Effector memory CD4-positive, alpha-beta T cell (primary cell): ENCODE measurements at regions not wholly inside any gene's neighbourhood (a gene's known extent, or its start where the extent isn't known, plus 50 kb on each side); places are given as distances from the start of the nearest gene placed in this dataset.
"Not testable (repeated sequence)": the region's sequence is repeated elsewhere in the genome, so short reads cannot be mapped to it uniquely, and the experiment has no call there.

Experiments
- DNase-seq, 3 donors: peaks; one replicate each; pipeline ENCODE4 v3.0.0-alpha.2; 2020
- H3K27ac ChIP-seq: 2 replicates; pipeline ENCODE4 v1.7.0; 2013; ENCODE audit warnings: mild to moderate bottlenecking, low read length, moderate library complexity; ENCODE audit not compliant: insufficient read depth, poor library complexity, severe bottlenecking
- H3K27me3 ChIP-seq: replicated peaks from 2 replicates; pipeline ENCODE4 v1.7.0; 2013; ENCODE audit warnings: mild to moderate bottlenecking, low read length; ENCODE audit not compliant: insufficient read depth, control insufficient read depth, poor library complexity, severe bottlenecking
- H3K36me3 ChIP-seq: 2 replicates; pipeline ENCODE4 v1.7.0; 2013; ENCODE audit warnings: mild to moderate bottlenecking, low read length, moderate library complexity; ENCODE audit not compliant: control insufficient read depth, insufficient read depth
- H3K4me1 ChIP-seq: 2 replicates; pipeline ENCODE4 v1.7.0; 2013; ENCODE audit warnings: low read length, mild to moderate bottlenecking; ENCODE audit not compliant: control insufficient read depth, insufficient read depth, poor library complexity, severe bottlenecking
- H3K4me3 ChIP-seq: 2 replicates; pipeline ENCODE4 v1.7.0; 2013; ENCODE audit warnings: low read length, low read depth, mild to moderate bottlenecking; ENCODE audit not compliant: insufficient read depth, poor library complexity, severe bottlenecking
- H3K9me3 ChIP-seq: 2 replicates; pipeline ENCODE4 v1.7.0; 2013; ENCODE audit warnings: mild to moderate bottlenecking, low read length, moderate library complexity; ENCODE audit not compliant: control insufficient read depth

DNA sequence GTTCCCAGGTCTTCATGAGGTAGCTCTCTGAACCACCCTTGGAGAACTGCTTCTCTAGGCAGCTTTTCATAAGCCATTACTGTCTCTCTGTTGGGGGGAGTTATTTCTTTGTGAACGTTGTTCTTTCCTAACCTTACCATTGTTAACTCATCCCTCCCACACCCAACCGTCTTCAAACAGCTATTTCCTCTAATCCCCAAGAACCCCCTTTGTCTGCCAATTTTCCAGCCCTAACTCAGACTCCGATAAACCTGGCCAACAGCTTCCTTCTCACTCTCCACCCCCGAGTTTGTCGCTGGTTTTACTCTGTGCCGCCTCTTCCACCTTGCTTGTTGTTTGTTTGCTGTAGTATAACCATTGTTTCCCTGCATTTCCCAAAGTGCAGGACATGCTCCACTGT is 131.5 kb downstream of the CCDC34 start:
- DNase-seq = no peak
- H3K36me3 ChIP-seq = no peaks in the 10 kb centered on the region
- H3K4me1 ChIP-seq = no peaks in the 10 kb centered on the region
- H3K9me3 ChIP-seq = no peaks in the 10 kb centered on the region
- no peak overlapping the region for H3K27ac ChIP-seq
- H3K4me3 ChIP-seq = no peak overlapping the region
- H3K27me3 ChIP-seq = no peaks in the 10 kb centered on the region

DNA sequence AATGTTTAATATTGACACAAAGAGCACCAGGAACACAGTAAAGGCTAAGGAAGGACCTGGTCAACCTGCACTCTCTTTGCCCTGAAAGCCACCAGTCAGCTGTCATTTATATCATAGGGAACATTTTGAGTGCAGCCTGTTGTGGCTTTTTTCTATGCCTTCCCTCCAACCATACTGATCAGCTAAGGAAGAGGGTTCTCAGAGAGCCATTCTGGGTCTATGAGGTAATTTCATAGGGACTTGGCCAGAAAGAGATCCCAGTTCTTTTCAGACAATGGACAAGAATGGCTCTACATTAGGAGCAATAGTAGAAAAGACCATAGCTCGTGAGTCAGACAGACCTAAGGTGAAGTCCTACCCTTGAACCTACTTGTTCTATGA is 132.8 kb downstream of the CCDC34 start:
- H3K4me1 ChIP-seq = no peaks in the 10 kb centered on the region
- H3K27ac ChIP-seq = no peak overlapping the region
- no peaks in the 10 kb centered on the region for H3K9me3 ChIP-seq
- no peaks in the 10 kb centered on the region for H3K36me3 ChIP-seq
- no peak overlapping the region for H3K4me3 ChIP-seq
- no peak for DNase-seq
- H3K27me3 ChIP-seq = no peaks in the 10 kb centered on the region

DNA sequence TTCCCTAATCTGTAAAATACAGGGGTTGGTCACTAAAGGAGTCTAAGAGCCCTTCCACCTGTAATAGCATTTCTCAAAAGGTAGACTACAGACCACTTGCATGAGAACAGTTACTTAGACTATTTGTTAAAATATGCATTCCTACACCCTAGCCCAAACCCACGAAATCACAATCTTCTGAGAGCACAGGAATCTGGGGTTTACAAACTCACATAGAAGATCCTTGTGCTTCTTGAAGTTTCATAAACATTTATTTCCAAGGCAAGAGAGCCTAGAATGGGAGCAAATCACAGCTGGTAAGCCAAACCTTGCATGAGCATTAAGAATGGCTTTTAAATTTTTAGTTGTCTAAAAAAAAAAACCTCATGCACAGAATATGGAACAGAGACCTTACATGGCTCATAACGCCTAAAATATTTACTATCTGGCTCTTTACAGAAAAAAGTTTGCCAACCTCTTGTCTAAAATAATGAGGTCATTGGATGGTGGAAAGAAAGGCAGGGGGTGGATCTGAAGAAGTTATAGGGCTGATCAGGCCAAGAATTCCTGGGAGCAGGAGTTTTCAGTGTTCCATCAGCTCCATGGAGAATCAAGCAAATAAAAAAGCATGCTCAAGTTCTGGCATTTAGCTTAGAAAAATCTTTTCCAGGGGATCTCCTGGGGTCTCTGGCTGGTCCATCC is 133.4 kb downstream of the CCDC34 start:
- no peak for DNase-seq
- H3K4me3 ChIP-seq = no peak overlapping the region
- H3K36me3 ChIP-seq = no peaks in the 10 kb centered on the region
- H3K4me1 ChIP-seq = no peaks in the 10 kb centered on the region
- H3K27ac ChIP-seq = no peak overlapping the region
- no peaks in the 10 kb centered on the region for H3K27me3 ChIP-seq
- H3K9me3 ChIP-seq = no peaks in the 10 kb centered on the region

DNA sequence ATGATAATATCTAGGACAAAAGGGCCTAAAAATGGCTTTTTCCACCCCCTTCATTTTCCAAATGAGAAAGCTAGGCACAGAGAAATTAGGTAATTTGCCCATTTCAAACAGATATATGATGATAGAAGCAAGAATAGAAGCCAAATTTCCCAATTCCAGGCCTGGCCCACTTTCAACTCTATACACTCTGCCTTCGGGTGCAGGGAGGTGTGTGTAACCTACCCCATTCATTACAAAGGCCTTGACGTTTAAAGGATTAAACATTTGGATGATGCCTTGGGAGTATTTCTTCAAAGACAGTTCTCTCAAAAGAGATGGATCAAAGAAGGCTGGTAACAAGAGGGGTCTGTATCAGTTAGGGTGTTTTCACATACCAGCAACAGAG is 134.1 kb downstream of the CCDC34 start:
- H3K27me3 ChIP-seq = no peaks in the 10 kb centered on the region
- no peaks in the 10 kb centered on the region for H3K9me3 ChIP-seq
- no peak overlapping the region for H3K4me3 ChIP-seq
- no peaks in the 10 kb centered on the region for H3K4me1 ChIP-seq
- no peak overlapping the region for H3K27ac ChIP-seq
- no peaks in the 10 kb centered on the region for H3K36me3 ChIP-seq
- no peak for DNase-seq

DNA sequence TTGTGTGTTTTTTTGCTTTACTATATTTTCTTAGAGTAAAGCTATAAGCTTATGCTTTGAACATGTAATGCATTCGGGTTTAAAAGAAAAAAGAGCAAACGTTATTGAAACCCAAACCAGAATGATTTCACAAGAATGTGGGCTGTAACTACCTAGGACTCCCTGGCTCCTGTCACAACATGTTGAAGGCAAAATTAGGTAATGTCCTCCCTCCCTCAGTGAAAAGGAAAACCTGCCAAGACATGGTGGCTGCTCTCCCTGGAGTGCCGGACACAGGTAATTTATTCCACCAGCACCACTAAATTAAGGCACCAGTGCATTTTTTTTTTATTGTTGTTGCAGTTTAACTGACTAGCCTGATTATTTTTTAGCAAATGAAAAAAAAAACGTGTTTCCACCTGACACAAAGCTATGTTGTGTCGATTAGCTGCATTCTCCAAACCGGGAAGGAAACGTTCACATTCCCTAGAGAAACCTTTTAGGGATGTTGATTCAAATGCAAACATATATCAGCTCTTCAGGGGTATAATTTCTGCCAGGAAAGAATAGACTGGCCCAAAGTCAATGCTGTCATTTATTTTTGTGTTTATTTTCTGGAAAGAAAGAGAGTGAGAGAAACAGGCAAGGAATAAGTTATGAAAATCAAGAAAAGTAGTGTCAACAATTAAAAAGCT is 134.6 kb downstream of the CCDC34 start:
- DNase-seq = no peak
- no peaks in the 10 kb centered on the region for H3K9me3 ChIP-seq

DNA sequence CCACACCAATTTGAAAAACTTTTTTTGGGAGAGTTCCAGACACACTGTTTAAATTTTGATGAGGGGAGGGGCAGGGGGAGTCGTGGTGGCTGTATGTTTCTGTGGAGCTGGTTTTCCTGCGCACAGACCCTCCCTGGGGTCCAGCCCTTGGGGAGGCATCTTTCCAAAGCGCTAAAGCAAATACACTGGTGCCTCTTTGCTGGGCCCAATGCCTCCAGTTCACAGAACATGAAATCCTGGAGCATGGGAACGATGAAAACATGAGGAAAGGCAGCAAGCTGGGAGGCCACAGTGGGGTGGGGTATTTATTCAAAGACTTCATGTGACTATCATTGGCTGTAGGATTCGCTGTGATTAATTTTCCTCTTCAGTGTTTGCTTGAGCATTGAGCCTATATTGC is 135.3 kb downstream of the CCDC34 start:
- no peak for DNase-seq
- Histone ChIP-seq H3K9me3 (no peaks in the 10 kb centered on the region), H3K27me3 (no peaks in the 10 kb centered on the region), H3K27ac (no peak overlapping the region), H3K4me3 (no peak overlapping the region), H3K4me1 (no peaks in the 10 kb centered on the region), H3K36me3 (no peaks in the 10 kb centered on the region)

More for the DNA sequence above, 134.6 kb downstream of the CCDC34 start:
- Histone ChIP-seq H3K36me3 (no peaks in the 10 kb centered on the region), H3K27ac (no peak overlapping the region), H3K27me3 (no peaks in the 10 kb centered on the region), H3K4me1 (no peaks in the 10 kb centered on the region), H3K4me3 (no peak overlapping the region)

DNA sequence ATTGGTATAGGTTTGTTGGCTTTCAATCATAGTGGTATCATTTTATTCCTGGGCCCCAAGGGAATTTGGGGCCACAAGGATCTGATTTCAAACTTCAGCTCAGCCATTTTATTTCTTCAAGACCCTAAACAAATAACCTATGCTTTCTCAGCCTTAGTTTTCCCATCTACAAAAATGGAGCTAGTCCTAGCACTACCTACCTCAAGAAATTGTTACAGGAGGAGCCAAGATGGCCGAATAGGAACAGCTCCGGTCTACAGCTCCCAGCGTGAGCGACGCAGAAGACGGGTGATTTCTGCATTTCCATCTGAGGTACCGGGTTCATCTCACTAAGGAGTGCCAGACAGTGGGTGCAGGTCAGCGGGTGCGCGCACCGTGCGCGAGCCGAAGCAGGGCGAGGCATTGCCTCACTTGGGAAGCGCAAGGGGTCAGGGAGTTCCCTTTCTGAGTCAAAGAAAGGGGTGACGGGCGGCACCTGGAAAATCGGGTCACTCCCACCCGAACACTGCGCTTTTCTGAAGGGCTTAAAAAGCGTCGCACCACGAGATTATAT is 143.5 kb downstream of the CCDC34 start:
- H3K36me3 ChIP-seq, H3K27me3 ChIP-seq, H3K9me3 ChIP-seq, H3K27ac ChIP-seq, DNase-seq, H3K4me1 ChIP-seq, H3K4me3 ChIP-seq: not testable (repeated sequence)

DNA sequence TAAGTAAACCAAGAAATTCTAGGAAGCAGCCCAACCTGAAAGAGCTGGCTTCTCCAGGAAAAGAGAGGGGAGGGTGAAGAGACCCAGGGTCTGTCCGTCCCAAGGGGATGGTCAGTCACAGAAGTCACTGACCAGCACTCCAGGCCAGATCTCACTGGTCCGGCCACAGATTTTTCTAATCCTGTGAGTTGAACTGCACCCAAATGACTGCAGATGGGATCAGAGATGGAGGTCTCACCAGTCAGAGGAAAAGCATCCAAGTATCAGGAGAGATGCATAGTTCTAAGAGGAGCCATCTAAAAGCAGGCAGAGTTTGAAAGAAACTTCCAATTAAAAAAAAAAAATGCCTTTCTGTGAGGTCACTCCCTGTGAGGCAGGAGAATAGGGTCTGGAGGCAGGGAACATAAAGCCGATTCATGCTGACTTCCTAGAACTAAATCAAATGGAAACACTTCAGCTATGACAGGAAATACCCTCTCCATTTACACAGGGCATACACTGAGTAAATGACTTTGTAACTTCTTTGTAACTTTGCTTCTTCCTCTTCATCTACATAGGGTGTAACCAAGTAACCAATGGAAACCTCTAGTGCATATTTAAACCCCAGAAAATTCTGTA is 144.5 kb downstream of the CCDC34 start:
- Histone ChIP-seq H3K4me1 (no peaks in the 10 kb centered on the region), H3K27me3 (no peaks in the 10 kb centered on the region), H3K27ac (no peak overlapping the region), H3K4me3 (no peak overlapping the region), H3K36me3 (no peaks in the 10 kb centered on the region), H3K9me3 (no peaks in the 10 kb centered on the region)
- DNase-seq = no peak

DNA sequence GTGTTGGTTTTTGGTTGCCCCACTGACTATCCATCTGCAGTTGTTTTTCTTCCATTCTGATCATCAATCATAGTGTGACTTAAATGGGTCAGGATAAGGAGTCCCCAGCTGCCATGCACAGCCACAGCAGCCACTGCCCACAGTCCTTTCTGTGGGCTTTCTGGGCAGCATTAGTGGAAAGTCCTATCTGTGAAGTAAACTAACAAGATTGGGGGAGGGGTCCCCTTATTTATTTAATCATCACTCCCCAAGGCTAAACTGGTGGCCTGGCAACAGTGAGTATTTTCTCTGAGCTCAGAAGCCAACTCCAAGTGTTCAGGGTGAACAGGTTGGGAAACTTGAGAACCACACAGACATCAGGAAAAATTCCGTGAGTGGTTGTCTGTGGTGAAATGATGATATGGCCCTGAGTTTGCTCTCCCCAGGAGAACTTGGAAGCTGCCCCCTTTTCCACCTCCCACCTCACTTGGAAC is 145.0 kb downstream of the CCDC34 start:
- Histone ChIP-seq H3K36me3 (no peaks in the 10 kb centered on the region), H3K4me1 (no peaks in the 10 kb centered on the region)
- no peak for DNase-seq

DNA sequence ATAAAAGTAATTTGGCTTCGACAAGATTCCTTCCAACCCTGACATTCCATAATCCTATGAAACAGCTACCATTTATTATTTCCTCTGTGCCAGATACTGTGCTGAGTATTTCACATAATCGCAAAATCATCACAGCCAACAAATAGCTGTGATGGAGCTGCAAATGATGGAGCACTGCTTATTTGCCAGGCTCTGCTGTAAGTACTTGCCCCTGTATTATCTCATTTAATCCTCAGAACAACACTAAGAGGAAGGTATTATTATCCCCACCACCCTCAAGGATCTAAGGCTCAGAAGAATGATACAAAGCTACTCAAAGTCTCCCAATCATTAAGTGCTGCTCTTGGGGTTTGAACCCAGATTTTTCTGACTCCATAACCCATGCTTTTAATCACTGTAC is 145.5 kb downstream of the CCDC34 start:
- Histone ChIP-seq H3K9me3 (no peaks in the 10 kb centered on the region), H3K4me3 (no peak overlapping the region), H3K4me1 (no peaks in the 10 kb centered on the region), H3K36me3 (no peaks in the 10 kb centered on the region), H3K27ac (no peak overlapping the region), H3K27me3 (no peaks in the 10 kb centered on the region)
- DNase-seq = no peak

More for the DNA sequence above, 145.0 kb downstream of the CCDC34 start:
- Histone ChIP-seq H3K27me3 (no peaks in the 10 kb centered on the region), H3K4me3 (no peak overlapping the region), H3K27ac (no peak overlapping the region), H3K9me3 (no peaks in the 10 kb centered on the region)
